ENCODE measurements at regions not wholly inside any gene's neighbourhood (a gene's known extent, or its start where the extent isn't known, plus 50 kb on each side); places are given as distances from the start of the nearest gene placed in this dataset.

GRCh38 chr7:91462316-91462715 lies 198.1 kb downstream of the FZD1 start:
- TF ChIP-seq CTCF (IDR thresholded peaks at IDR 0.05) = no peak
- no peak for TF ChIP-seq EP300 (IDR thresholded peaks at IDR 0.05)
- no peak for TF ChIP-seq POLR2A (IDR thresholded peaks at IDR 0.05)
- TF ChIP-seq POLR2AphosphoS5 (IDR thresholded peaks at IDR 0.05) = no peak
